ENCODE measurements at regions not wholly inside any gene's neighbourhood (a gene's known extent, or its start where the extent isn't known, plus 50 kb on each side); places are given as distances from the start of the nearest gene placed in this dataset.
A peak's percentile ranks its signal among the peaks of the same experiment; 100 is the strongest.

- TF ChIP-seq POLR2A (IDR thresholded peaks at IDR 0.05) (no peak), CTCF (IDR thresholded peaks at IDR 0.05) (peak; percentile 87 to 98 (median 94))
Observed at GRCh38 chr6:142692942-142693341, 252.0 kb downstream of the HIVEP2 start.
